Mesendoderm (in vitro differentiated cells): ENCODE measurements at regions not wholly inside any gene's neighbourhood (a gene's known extent, or its start where the extent isn't known, plus 50 kb on each side); places are given as distances from the start of the nearest gene placed in this dataset.

Experiments used
- DNase-seq: peaks from one replicate; pipeline ENCODE4 v3.0.0; 2013
- H2AK5ac ChIP-seq: 2 replicates; pipeline ENCODE4 v1.6.1; 2013; ENCODE audit warnings: low read length, inconsistent platforms
- H2BK120ac ChIP-seq: 2 replicates; pipeline ENCODE4 v1.6.1; 2013; ENCODE audit warnings: low read depth, mild to moderate bottlenecking, low read length, moderate library complexity, mixed read lengths
- H2BK15ac ChIP-seq: replicated peaks from 2 replicates; pipeline ENCODE4 v1.6.1; 2013; ENCODE audit warnings: low read depth, mild to moderate bottlenecking, moderate library complexity
- H2BK5ac ChIP-seq: 2 replicates; pipeline ENCODE4 v1.6.1; 2013; ENCODE audit warnings: low read length, inconsistent platforms
- H3K18ac ChIP-seq: 2 replicates; pipeline ENCODE4 v1.6.1; 2013; ENCODE audit warnings: mild to moderate bottlenecking, low read length, mixed read lengths
- H3K23ac ChIP-seq: one replicate; pipeline ENCODE4 v1.6.1; 2013; ENCODE audit warnings: low read length
- H3K27ac ChIP-seq: 2 replicates; pipeline ENCODE4 v1.5.1; 2013; ENCODE audit warnings: low read depth, mild to moderate bottlenecking, inconsistent platforms, low read length, moderate library complexity
- H3K27me3 ChIP-seq: 2 replicates; pipeline ENCODE4 v1.6.1; 2013; ENCODE audit warnings: low read length, control low read depth, mild to moderate bottlenecking, inconsistent platforms; ENCODE audit not compliant: insufficient read depth, poor library complexity
- H3K36me3 ChIP-seq: 2 replicates; pipeline ENCODE4 v1.6.1; 2013; ENCODE audit warnings: low read length, inconsistent platforms; ENCODE audit not compliant: control insufficient read depth, insufficient read depth
- H3K4ac ChIP-seq: one replicate; pipeline ENCODE4 v1.6.1; 2013; ENCODE audit warnings: low read depth, mild to moderate bottlenecking, low read length, moderate library complexity
- H3K4me1 ChIP-seq: 2 replicates; pipeline ENCODE4 v1.6.1; 2013; ENCODE audit warnings: low read depth, low read length, inconsistent platforms; ENCODE audit not compliant: control insufficient read depth
- H3K4me2 ChIP-seq: 2 replicates; pipeline ENCODE4 v1.6.1; 2013; ENCODE audit warnings: low read length
- H3K4me3 ChIP-seq: 2 replicates; pipeline ENCODE4 v1.5.1; 2013; ENCODE audit warnings: mild to moderate bottlenecking, low read length
- H3K56ac ChIP-seq: one replicate; pipeline ENCODE4 v1.6.1; 2013; ENCODE audit warnings: low read length
- H3K79me1 ChIP-seq: 2 replicates; pipeline ENCODE4 v1.6.1; 2013; ENCODE audit warnings: low read length, inconsistent platforms
- H3K79me2 ChIP-seq: 2 replicates; pipeline ENCODE4 v1.6.1; 2013; ENCODE audit warnings: mild to moderate bottlenecking, low read length; ENCODE audit not compliant: control insufficient read depth, insufficient read depth
- H3K9ac ChIP-seq: 2 replicates; pipeline ENCODE4 v1.6.1; 2013; ENCODE audit warnings: low read length, inconsistent platforms
- H4K5ac ChIP-seq: one replicate; pipeline ENCODE4 v1.6.1; 2013; ENCODE audit warnings: low read length
- H4K8ac ChIP-seq: one replicate; pipeline ENCODE4 v1.6.1; 2013; ENCODE audit warnings: low read depth, mild to moderate bottlenecking, control low read depth, low read length, moderate library complexity
- WGBS: extraction: QIAGEN DNeasy Blood & Tissue Kit; methylation state at CpG from one replicate; pipeline ENCODE4 v1.1.7; 2013; ENCODE audit warnings: low lambda C conversion rate, missing lambda C conversion rate; ENCODE audit not compliant: insufficient coverage; ENCODE audit errors: extremely low coverage; 5-methylcytosine and 5-hydroxymethylcytosine counted together

DNA sequence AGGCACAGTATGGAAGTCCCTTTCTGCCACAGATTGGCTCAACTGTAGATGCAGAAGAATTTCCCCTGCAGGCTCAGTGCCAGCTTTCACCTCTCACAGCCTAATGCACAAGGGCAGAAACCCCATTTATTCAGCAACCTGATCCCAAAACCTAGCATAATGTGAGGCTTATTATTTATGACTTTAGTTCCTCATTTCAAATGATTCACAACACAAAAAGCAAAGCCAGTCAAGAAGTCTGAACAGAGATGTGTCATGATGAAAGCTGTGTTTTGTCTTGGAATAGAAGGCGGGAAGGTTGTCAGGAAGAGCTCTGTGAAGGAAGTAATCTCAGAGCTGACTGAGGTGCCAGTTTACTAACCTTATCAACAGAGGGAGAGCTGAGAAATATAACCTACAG lies 369.7 kb downstream of the LRRC70 start:
- no peak overlapping the region for H2AK5ac ChIP-seq
- no peak overlapping the region for H3K23ac ChIP-seq
- DNase-seq = no peak
- H3K27me3 ChIP-seq = no peaks in the 10 kb centered on the region
- H3K18ac ChIP-seq = no peak overlapping the region
- H3K79me1 ChIP-seq = no peaks in the 10 kb centered on the region
- H2BK120ac ChIP-seq = no peak overlapping the region
- no peak overlapping the region for H2BK15ac ChIP-seq
- no peak overlapping the region for H4K5ac ChIP-seq
- H3K27ac ChIP-seq = no peak overlapping the region
- no peaks in the 10 kb centered on the region for H3K79me2 ChIP-seq
- H3K56ac ChIP-seq = no peak overlapping the region
- no peak overlapping the region for H3K4ac ChIP-seq
- H3K4me2 ChIP-seq = no peak overlapping the region
- no peak overlapping the region for H2BK5ac ChIP-seq
- H4K8ac ChIP-seq = no peak overlapping the region
- H3K4me3 ChIP-seq = no peak overlapping the region
- H3K4me1 ChIP-seq = no peaks in the 10 kb centered on the region
- no peak overlapping the region for H3K9ac ChIP-seq
- WGBS = no CpG with 5 or more reads among the region's 1 CpG
- H3K36me3 ChIP-seq = no peaks in the 10 kb centered on the region

DNA sequence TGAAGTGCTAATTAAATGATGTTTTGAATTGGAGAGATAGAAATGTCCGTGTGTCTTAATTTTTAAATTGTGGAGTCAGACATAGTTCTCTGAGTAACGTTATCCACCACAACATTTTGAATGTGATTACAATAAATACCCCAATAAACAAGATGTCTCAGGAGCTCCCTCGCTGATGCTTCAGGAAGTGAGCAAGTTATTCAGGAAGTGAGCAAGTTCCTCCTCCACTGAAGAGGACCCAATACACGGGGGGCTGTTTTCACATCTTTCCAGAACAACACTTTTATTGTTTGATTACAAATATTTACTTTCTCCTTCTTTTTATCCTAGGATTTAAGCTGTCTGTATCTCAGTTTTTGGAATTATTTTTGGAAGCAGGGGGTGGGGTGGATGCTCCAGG lies 363.8 kb downstream of the LRRC70 start:
- Histone ChIP-seq H2BK15ac (no peak overlapping the region), H3K4me1 (peaks cover 8% of the 10 kb centered on the region), H3K9ac (no peak overlapping the region), H3K79me2 (no peaks in the 10 kb centered on the region), H3K4ac (no peak overlapping the region), H3K36me3 (no peaks in the 10 kb centered on the region), H3K79me1 (no peaks in the 10 kb centered on the region), H4K5ac (no peak overlapping the region), H2AK5ac (no peak overlapping the region), H2BK120ac (no peak overlapping the region), H3K18ac (no peak overlapping the region), H3K4me2 (no peak overlapping the region), H3K56ac (no peak overlapping the region), H3K27ac (no peak overlapping the region), H4K8ac (no peak overlapping the region), H3K23ac (no peak overlapping the region), H2BK5ac (no peak overlapping the region), H3K4me3 (no peak overlapping the region), H3K27me3 (no peaks in the 10 kb centered on the region)
- no peak for DNase-seq
- WGBS = no CpG with 5 or more reads among the region's 4 CpGs

- Histone ChIP-seq H3K4me2 (no peak overlapping the region), H3K4me1 (peaks cover 8% of the 10 kb centered on the region), H3K27me3 (no peaks in the 10 kb centered on the region), H3K4me3 (no peak overlapping the region), H2BK120ac (no peak overlapping the region), H3K4ac (no peak overlapping the region), H3K23ac (no peak overlapping the region), H3K56ac (no peak overlapping the region), H3K79me2 (no peaks in the 10 kb centered on the region), H3K18ac (no peak overlapping the region), H4K8ac (no peak overlapping the region), H3K27ac (no peak overlapping the region), H2BK5ac (no peak overlapping the region), H3K36me3 (no peaks in the 10 kb centered on the region), H2AK5ac (no peak overlapping the region), H2BK15ac (no peak overlapping the region), H4K5ac (no peak overlapping the region), H3K9ac (no peak overlapping the region), H3K79me1 (no peaks in the 10 kb centered on the region)
- no CpG with 5 or more reads among the region's 3 CpGs for WGBS
- peak; percentile 81 for DNase-seq
Measured at GRCh38 chr5:62938927-62939326, 360.3 kb downstream of the LRRC70 start.

- Histone ChIP-seq H3K4me1 (peaks cover 8% of the 10 kb centered on the region), H3K4me3 (no peak overlapping the region), H3K56ac (no peak overlapping the region), H4K5ac (no peak overlapping the region), H2BK120ac (no peak overlapping the region), H3K4me2 (no peak overlapping the region), H3K18ac (no peak overlapping the region), H3K79me1 (no peaks in the 10 kb centered on the region), H3K36me3 (no peaks in the 10 kb centered on the region), H2AK5ac (no peak overlapping the region), H3K9ac (no peak overlapping the region), H3K79me2 (no peaks in the 10 kb centered on the region), H3K4ac (no peak overlapping the region), H3K27me3 (no peaks in the 10 kb centered on the region), H2BK15ac (no peak overlapping the region), H4K8ac (no peak overlapping the region), H3K27ac (no peak overlapping the region), H2BK5ac (no peak overlapping the region), H3K23ac (no peak overlapping the region)
- peak; percentile 51 for DNase-seq
- no CpG with 5 or more reads among the region's 3 CpGs for WGBS
Measured at GRCh38 chr5:62937661-62938558, 359.3 kb downstream of the LRRC70 start.

GRCh38 chr5:62935660-62936059 lies 357.0 kb downstream of the LRRC70 start:
- Histone ChIP-seq H3K27ac (no peak overlapping the region), H3K4me1 (peaks cover 8% of the 10 kb centered on the region), H3K4ac (no peak overlapping the region), H3K4me3 (no peak overlapping the region), H3K4me2 (no peak overlapping the region), H2BK5ac (no peak overlapping the region), H3K9ac (no peak overlapping the region), H2BK15ac (no peak overlapping the region), H2AK5ac (no peak overlapping the region), H3K27me3 (no peaks in the 10 kb centered on the region), H3K56ac (peak overlapping the region; percentile 27), H3K18ac (no peak overlapping the region), H3K79me1 (no peaks in the 10 kb centered on the region), H2BK120ac (no peak overlapping the region), H3K23ac (no peak overlapping the region), H4K8ac (no peak overlapping the region), H4K5ac (no peak overlapping the region), H3K79me2 (no peaks in the 10 kb centered on the region), H3K36me3 (no peaks in the 10 kb centered on the region)
- no CpG with 5 or more reads among the region's 3 CpGs for WGBS
- no peak for DNase-seq

DNA sequence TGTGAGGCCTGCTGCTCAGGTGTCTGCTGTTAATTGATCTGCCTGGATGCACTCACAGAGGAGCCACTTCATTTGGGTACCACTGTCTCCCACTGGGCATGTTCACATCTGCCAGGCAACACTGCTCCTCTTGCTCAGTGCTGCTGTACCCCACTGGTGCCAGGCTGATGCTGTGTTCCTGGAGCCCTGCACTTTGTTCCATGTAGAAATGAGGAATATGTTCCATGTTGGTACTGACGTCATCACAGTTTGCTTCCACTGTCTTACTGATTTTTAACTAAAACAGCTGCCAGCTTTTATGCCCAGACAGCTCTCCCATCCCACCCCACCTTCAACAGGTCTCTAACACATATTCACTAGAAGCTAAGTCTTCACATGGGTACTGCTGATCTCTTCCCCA lies 355.7 kb downstream of the LRRC70 start:
- Histone ChIP-seq H3K9ac (no peak overlapping the region), H3K27me3 (no peaks in the 10 kb centered on the region), H2AK5ac (no peak overlapping the region), H3K23ac (no peak overlapping the region), H2BK5ac (no peak overlapping the region), H3K4me2 (no peak overlapping the region), H3K27ac (no peak overlapping the region), H3K18ac (no peak overlapping the region), H3K79me2 (no peaks in the 10 kb centered on the region), H3K79me1 (no peaks in the 10 kb centered on the region), H4K8ac (no peak overlapping the region), H3K4ac (no peak overlapping the region), H4K5ac (no peak overlapping the region), H3K4me3 (no peak overlapping the region), H3K56ac (no peak overlapping the region), H2BK15ac (no peak overlapping the region), H3K4me1 (peaks cover 8% of the 10 kb centered on the region), H3K36me3 (no peaks in the 10 kb centered on the region), H2BK120ac (no peak overlapping the region)
- no CpG with 5 or more reads among the region's 1 CpG for WGBS
- no peak for DNase-seq
